Endothelial cell of hepatic sinusoid (primary cell): ENCODE measurements at regions not wholly inside any gene's neighbourhood (a gene's known extent, or its start where the extent isn't known, plus 50 kb on each side); places are given as distances from the start of the nearest gene placed in this dataset.

Source experiments
- in situ Hi-C: cut with HindIII; loops from 2 replicates; pipeline ENCODE4 v1.10.0; 2017; ENCODE audit warnings: low sequenced_read_pairs

DNA sequence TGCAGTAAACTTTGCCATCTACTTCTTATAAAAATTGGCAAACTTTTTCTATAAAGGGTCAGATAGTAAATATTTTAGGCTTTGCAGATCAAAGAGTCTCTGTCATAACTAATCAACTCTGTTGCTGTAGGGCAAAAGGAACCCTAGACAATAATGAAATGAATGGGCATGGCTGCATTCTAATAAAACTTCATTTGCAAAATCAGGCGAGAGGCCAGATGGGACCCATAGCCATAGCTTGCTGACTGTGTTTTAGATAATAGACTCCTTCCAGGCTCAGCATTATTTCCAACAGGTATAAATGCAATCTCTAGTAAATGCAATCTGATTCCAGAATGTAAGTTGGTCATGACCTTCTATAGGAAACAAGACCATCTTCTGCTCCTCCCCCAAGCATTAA lies 490.7 kb downstream of the TOX3 start:
- in situ Hi-C loops, result no loop called here

- in situ Hi-C loops, result no loop called here
Observed at GRCh38 chr16:52055381-52055780, 491.6 kb downstream of the TOX3 start.

DNA sequence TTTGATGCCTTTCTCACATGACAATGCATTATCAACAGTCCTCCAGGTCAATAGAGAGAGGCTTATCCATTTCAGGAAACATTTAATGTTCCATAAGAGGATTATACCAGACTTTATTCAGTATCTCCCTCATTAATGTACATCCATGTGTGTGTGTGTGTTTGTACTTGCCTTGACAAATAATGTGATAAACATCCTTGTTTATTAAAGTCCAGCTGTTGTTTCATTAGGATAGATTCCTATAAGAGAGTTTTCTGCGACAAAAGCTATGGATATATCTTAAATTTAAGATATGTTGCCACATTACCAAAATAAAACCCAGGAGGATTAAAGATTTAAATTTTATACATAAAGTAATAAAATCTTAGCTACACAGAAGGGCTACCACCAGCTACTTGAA lies 492.6 kb downstream of the TOX3 start:
- in situ Hi-C loops, result no loop called here

DNA sequence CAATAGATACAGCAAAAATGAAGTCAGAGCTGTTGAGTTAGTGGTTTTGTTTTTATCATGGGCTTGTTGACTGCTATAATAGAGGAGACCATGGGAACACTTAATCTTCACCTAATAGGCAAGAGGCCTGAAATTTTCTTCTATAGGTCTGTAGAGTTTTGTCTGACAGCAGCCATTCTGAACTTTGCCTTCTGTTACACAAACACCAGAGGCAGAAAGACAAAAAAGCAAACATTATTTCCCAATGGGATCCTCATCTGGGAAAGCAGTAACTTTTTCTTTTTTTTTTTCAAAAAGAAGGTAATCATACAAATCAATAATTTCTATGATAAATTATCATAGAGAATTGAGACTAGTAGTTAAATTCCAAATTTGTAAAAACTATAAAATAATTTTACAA lies 494.1 kb downstream of the TOX3 start:
- in situ Hi-C loops, result no loop called here

DNA sequence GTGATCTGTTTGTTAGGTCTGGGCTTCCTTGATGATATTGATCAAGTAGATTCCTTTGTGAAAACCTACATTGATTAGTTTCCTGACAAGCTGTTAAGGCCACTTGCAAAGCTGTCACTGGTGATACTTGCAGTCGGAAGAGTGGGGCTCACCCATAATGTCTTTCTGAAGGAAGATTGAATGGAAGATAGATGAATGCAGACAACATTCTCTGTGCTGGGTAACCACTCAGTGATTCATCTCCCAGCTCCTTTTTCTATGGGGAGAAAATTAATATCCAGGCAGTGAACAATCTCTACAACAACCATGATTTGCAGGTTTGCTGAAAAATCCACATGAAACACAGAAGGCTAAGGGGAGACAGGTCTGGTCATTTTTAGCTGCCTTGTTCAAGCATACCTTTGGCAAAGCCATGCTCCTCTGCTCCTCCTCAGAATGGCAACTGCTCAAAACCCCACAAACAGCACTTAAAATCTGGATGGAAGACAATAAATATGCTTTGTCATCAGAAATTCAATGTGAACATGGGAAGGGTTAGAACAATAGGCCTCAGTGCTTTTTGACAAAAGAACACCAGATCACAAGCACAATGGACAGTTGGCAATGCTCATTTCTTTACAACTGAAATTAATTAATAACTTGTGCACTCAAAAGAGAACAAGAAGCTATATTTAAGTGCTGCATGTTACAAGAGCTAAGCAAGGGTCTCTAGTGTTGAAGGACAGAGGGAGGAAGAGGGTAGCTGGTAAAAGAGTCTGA lies 495.4 kb downstream of the TOX3 start:
- in situ Hi-C loops, result no loop called here

DNA sequence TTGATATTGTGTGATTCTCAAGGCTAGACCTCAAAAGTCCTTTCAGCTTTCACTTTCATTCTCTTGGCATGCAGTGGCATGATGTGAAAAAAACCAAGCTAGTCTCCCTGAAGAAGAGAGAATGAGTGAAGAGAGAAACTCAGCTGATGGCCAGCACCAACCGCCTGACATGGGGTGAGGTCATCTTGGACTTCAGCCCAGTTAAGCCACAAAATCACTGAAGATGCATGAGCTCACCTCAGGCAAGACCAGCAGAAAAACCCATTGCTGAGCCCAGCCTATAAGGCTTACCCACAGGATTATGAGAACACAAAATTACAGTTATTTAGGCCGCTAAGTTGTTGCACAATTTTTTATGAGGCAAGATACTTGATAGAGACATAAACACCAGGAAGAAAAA lies 496.5 kb downstream of the TOX3 start:
- in situ Hi-C loops, result no loop called here

- in situ Hi-C loops, result no loop called here
Observed at GRCh38 chr16:52035436-52035835, 511.5 kb downstream of the TOX3 start.

- in situ Hi-C loops, result no loop called here
Observed at GRCh38 chr16:52034830-52035229, 512.1 kb downstream of the TOX3 start.

DNA sequence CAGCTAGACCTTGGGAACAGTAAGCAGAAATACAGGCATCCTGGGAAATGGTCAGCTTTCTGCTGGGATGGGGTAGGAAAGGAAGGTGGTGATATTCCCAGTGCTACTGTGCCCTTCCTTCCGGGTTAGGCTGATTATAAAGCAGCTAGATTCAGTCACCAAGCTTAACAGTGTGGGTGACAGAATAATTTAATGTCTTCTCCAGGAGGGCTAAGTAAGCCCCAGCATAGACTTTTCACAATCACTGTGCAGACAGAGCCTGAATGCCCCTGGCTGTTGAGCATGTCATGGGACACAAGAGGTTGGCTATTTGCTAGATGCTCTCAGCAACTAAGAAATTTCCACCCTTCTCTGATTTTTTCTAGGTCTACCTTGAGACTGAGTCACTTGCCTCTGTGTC lies 513.0 kb downstream of the TOX3 start:
- in situ Hi-C loops, result no loop called here

GRCh38 chr16:52022980-52023379 lies 524.0 kb downstream of the TOX3 start:
- in situ Hi-C loops, result no loop called here

GRCh38 chr16:52022177-52022576 lies 524.8 kb downstream of the TOX3 start:
- in situ Hi-C loops, result no loop called here

DNA sequence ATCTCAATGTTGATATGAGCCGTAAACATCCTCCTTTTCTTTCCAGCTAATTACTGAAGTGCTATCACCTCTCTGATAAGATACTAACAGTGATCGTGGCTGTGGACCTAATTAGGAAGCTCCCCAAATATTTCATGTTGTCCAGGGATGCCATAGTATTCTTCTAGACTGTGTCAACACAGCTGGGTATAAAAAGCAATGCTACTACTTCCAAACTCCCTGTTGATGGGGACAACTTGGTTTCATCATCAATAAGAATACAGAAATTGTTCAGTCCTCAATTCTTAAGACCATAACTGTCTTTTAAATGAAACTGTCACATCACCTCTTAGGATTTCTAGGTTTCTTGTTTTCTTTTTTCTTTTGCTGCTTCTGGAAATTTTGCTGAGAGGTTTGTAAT lies 530.6 kb downstream of the TOX3 start:
- in situ Hi-C loops, result no loop called here

DNA sequence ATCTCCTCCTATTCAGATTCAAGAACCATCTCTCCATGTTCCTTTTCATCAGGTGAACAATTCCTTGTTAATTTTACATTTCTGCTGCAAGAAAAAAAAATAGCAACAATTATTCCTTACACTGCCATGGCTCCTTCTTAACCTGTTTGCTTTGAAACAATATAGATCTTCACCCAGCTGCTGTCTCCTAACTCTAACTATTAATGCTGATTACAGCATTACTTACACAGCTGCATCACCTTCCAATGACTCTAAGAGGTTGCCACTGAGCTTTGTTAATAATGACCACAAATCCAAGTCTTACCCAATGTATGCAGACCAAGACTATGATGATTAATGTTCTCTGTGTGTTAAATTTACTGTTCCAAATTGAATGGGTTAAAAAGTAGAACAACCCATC lies 541.4 kb downstream of the TOX3 start:
- in situ Hi-C loops, result no loop called here

GRCh38 chr16:52004343-52004742 lies 542.6 kb downstream of the TOX3 start:
- in situ Hi-C loops, result no loop called here

- in situ Hi-C loops, result no loop called here
Observed at GRCh38 chr16:52002026-52002425, 544.9 kb downstream of the TOX3 start.

GRCh38 chr16:51996516-51996915 lies 550.4 kb downstream of the TOX3 start:
- in situ Hi-C loops, result no loop called here

GRCh38 chr16:51994597-51994996 lies 552.3 kb downstream of the TOX3 start:
- in situ Hi-C loops, result no loop called here

DNA sequence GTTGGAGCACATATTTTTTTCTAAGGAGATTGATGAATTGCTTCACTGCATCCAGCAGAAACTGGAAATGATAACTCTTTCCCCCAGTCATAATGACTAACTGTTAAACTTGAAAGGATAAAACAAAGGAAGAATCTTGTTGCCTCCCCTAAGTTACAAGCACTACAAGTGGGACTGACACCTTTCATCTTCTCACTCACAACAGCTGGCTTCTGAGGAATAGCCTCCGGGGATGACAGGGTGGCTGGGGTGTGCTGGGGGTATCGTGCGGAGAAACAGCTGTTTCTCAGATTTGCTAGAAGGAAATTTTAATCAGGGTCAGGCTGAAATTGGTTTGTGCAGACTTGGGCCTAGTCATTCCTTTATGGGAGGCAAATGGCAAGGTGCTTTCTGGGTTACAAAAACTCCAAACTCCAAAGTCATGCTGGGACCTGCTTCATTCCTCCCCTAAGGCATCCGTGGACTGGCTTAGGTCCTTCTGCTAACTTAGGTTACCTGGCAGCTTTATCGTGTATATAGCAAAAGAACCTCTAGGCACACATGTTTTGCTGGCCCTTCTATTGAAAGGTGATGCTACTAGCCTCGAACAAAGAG lies 557.2 kb downstream of the TOX3 start:
- in situ Hi-C loops, result no loop called here

DNA sequence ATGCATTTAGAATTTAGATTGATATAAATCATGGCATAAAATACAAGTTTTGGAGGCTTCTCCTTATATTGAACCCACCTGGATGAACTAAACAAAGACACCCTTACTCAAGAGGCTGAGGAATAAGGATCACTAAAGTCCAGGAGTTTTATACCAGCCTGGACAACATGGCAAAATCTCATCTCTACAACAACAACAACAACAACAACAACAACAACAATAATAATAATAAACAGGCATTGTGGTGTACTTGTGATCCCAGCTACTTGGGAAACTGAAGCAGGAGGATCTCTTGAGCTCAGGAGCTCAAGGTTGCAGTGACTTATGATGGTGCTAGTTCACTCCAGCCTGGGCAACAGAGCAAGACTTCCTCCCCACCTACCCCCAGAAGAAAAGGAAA lies 558.0 kb downstream of the TOX3 start:
- in situ Hi-C loops, result no loop called here

DNA sequence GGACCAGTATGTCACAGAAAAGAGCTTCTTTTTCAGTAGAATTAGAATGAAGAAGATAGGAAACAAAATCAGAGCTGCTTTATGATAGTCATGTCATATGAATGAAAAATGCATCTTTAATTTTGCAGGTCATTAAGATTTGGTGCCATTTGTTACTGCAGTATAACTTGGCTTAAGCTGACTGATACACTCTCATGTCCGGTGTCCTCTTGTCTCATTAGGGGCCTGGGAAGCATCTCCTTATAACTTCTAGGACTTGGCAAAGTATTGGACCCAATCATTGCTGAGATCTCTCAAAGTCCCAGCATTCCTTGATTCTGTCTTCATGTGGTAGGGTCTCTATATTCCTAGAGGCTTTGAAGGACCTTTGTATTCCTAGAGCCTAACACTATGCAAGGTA lies 559.4 kb downstream of the TOX3 start:
- in situ Hi-C loops, result no loop called here

- in situ Hi-C loops, result no loop called here
Observed at GRCh38 chr16:51986717-51987116, 560.2 kb downstream of the TOX3 start.

- in situ Hi-C loops, result no loop called here
Observed at GRCh38 chr16:51986301-51986700, 560.6 kb downstream of the TOX3 start.

- in situ Hi-C loops, result no loop called here
Observed at GRCh38 chr16:51985126-51985525, 561.8 kb downstream of the TOX3 start.
